WTC11 (cell line): ENCODE measurements at regions not wholly inside any gene's neighbourhood (a gene's known extent, or its start where the extent isn't known, plus 50 kb on each side); places are given as distances from the start of the nearest gene placed in this dataset.

Experiments used
- CTCF ChIP-seq: fragments of 200-600 bp; IDR thresholded peaks from 2 replicates; pipeline ENCODE4 v1.8.0; 2022; ENCODE audit warnings: antibody characterized with exemption
- MAX ChIP-seq: sonication (generic); formaldehyde crosslinking; IDR thresholded peaks from 2 replicates; pipeline ENCODE4 v1.8.0; 2022; ENCODE audit warnings: mild to moderate bottlenecking, missing genetic modification reagents

- TF ChIP-seq CTCF (no peak), MAX (CRISPR knock-in tag) (no peak)
These were observed 78.1 kb upstream of the PELI1 start for GRCh38 chr2:64222351-64222750.
